ENCODE measurements at regions not wholly inside any gene's neighbourhood (a gene's known extent, or its start where the extent isn't known, plus 50 kb on each side); places are given as distances from the start of the nearest gene placed in this dataset.

DNA sequence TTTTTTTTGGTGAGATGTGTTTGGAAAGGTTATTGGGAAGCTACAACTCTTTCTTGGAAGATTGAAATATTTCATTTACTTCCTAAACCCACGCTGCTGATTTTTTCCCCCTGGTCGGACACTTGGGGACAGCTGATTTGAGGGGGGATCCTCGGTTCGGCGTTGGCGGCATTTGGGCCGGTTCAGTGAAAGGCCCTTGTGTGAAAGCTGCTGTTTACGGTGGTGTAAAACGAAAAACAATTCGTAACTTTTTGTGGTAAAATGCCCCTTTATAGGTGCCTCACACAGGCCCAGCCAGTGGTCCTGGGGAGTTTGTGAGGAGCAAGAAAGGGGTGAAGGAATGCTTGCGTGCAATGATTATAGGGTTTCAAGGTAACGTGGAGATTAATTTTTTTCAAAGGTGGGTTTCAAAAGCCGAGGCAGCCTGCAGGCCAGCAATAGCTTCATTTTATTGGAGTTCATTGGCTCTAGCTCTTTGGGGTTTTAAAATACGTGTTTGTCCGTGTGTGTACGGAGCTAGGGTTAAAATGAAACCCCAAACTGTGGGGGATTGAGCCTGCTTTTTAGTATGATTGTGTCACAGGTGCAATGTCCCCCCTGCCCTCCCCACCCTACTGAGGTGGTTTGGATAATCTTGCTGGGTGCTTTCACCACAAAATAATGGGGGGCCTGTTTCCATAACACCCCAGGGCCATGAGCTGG lies 77.2 kb upstream of the PPARA start:
- Histone ChIP-seq H3K9me3 (ENCODE audit: control insufficient read depth in 2 of 2, low read length in 2 of 2) (no peaks in the 10 kb centered on the region), H3K36me3 (ENCODE audit: control insufficient read depth in 2 of 2, insufficient read depth in 2 of 2, low read length in 2 of 2) (peaks cover 4 to 8% of the 10 kb centered on the region in 2 donors), H3K4me1 (ENCODE audit: control insufficient read depth in 2 of 2, insufficient read depth in 2 of 2, low read length in 2 of 2) (peaks cover 47 to 52% of the 10 kb centered on the region in 2 donors), H3K4me3 (ENCODE audit: low read length in 2 of 2) (peak overlapping the region; percentile 89 to 93), H3K27ac (ENCODE audit: low read depth in 2 of 2, low read length in 2 of 2) (peak overlapping the region; percentile 97 to 98), H3K9ac (ENCODE audit: low read depth in 1 of 2, low read length in 2 of 2) (peak overlapping the region; percentile 95 to 98), H3K27me3 (ENCODE audit: control insufficient read depth in 2 of 2, insufficient read depth in 2 of 2, low read length in 2 of 2) (no peaks in the 10 kb centered on the region)

DNA sequence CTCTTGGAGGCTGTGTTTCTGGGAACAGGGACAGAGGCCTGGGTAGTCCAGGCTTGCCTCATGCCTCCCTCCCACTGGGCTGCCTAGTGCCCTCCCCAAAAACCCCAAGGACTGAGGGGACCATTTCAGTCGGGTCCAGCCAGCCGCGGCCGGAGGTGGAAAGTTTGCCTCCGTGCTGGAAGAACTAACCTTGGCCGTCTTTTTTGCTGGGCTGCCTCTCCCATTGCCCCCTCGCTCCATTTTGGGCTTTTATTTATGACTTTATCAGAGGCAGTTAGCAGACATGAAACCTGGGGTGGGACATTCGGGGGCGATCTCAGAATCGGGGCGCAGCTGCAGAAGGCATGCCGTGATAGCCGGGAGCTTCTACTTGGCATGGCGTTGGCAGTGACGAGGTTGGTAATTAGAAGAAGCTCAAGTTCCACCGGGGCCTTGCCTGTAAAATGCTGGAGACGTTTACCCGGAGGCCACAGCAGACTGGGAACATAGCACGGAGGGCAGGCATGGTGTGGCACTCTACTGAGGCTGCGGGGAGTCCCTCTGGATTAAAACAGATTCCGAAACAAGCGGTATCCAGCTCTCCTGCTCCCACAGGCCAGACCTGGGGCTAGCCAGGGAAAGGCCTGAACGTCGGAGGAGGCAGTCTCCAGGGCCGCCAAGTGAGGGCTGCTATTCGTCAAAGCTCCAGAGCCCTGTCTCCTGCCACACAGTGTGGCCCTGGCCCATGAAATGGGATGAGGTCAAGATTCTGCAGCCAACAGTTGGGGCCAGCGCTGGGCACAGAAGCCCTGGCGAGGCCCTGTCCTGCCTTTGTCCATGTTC lies 76.4 kb upstream of the PPARA start:
- no peaks in the 10 kb centered on the region for H3K27me3 ChIP-seq (ENCODE audit: control insufficient read depth in 2 of 2, insufficient read depth in 2 of 2, low read length in 2 of 2)
- H3K9ac ChIP-seq (ENCODE audit: low read depth in 1 of 2, low read length in 2 of 2) = peak overlapping the region; percentile 95 to 98
- H3K27ac ChIP-seq (ENCODE audit: low read depth in 2 of 2, low read length in 2 of 2) = peak overlapping the region; percentile 97 to 98

GRCh38 chr22:46074771-46075551 lies 75.4 kb upstream of the PPARA start:
- Histone ChIP-seq H3K9ac (ENCODE audit: low read depth in 1 of 2, low read length in 2 of 2) (peak overlapping the region; percentile 95 to 98), H3K27me3 (ENCODE audit: control insufficient read depth in 2 of 2, insufficient read depth in 2 of 2, low read length in 2 of 2) (no peaks in the 10 kb centered on the region), H3K9me3 (ENCODE audit: control insufficient read depth in 2 of 2, low read length in 2 of 2) (no peaks in the 10 kb centered on the region), H3K4me3 (ENCODE audit: low read length in 2 of 2) (peak overlapping the region; percentile 89 to 93), H3K4me1 (ENCODE audit: control insufficient read depth in 2 of 2, insufficient read depth in 2 of 2, low read length in 2 of 2) (peaks cover 41 to 47% of the 10 kb centered on the region in 2 donors), H3K27ac (ENCODE audit: low read depth in 2 of 2, low read length in 2 of 2) (peak overlapping the region; percentile 97 to 98), H3K36me3 (ENCODE audit: control insufficient read depth in 2 of 2, insufficient read depth in 2 of 2, low read length in 2 of 2) (peaks cover 4 to 8% of the 10 kb centered on the region in 2 donors)

More for the DNA sequence above, 76.4 kb upstream of the PPARA start:
- Histone ChIP-seq H3K4me1 (ENCODE audit: control insufficient read depth in 2 of 2, insufficient read depth in 2 of 2, low read length in 2 of 2) (peaks cover 45 to 50% of the 10 kb centered on the region in 2 donors), H3K36me3 (ENCODE audit: control insufficient read depth in 2 of 2, insufficient read depth in 2 of 2, low read length in 2 of 2) (peaks cover 4 to 8% of the 10 kb centered on the region in 2 donors), H3K4me3 (ENCODE audit: low read length in 2 of 2) (peak overlapping the region; percentile 89 to 93), H3K9me3 (ENCODE audit: control insufficient read depth in 2 of 2, low read length in 2 of 2) (no peaks in the 10 kb centered on the region)

GRCh38 chr22:46075764-46076531 lies 74.4 kb upstream of the PPARA start:
- Histone ChIP-seq H3K4me3 (ENCODE audit: low read length in 2 of 2) (peak overlapping the region; percentile 52 to 89), H3K4me1 (ENCODE audit: control insufficient read depth in 2 of 2, insufficient read depth in 2 of 2, low read length in 2 of 2) (peaks cover 41 to 47% of the 10 kb centered on the region in 2 donors), H3K9ac (ENCODE audit: low read depth in 1 of 2, low read length in 2 of 2) (peak overlapping the region; percentile 47 to 98), H3K27ac (ENCODE audit: low read depth in 2 of 2, low read length in 2 of 2) (peak overlapping the region; percentile 79 to 97), H3K36me3 (ENCODE audit: control insufficient read depth in 2 of 2, insufficient read depth in 2 of 2, low read length in 2 of 2) (peaks cover 4 to 8% of the 10 kb centered on the region in 2 donors), H3K9me3 (ENCODE audit: control insufficient read depth in 2 of 2, low read length in 2 of 2) (no peaks in the 10 kb centered on the region), H3K27me3 (ENCODE audit: control insufficient read depth in 2 of 2, insufficient read depth in 2 of 2, low read length in 2 of 2) (no peaks in the 10 kb centered on the region)

GRCh38 chr22:46076651-46077339 lies 73.5 kb upstream of the PPARA start:
- no peaks in the 10 kb centered on the region for H3K9me3 ChIP-seq (ENCODE audit: control insufficient read depth in 2 of 2, low read length in 2 of 2)
- peaks cover 41 to 47% of the 10 kb centered on the region in 2 donors for H3K4me1 ChIP-seq (ENCODE audit: control insufficient read depth in 2 of 2, insufficient read depth in 2 of 2, low read length in 2 of 2)
- H3K36me3 ChIP-seq (ENCODE audit: control insufficient read depth in 2 of 2, insufficient read depth in 2 of 2, low read length in 2 of 2) = peaks cover 4 to 8% of the 10 kb centered on the region in 2 donors
- peak overlapping the region in 1 of 2 donors; percentile 60 for H3K4me3 ChIP-seq (ENCODE audit: low read length in 2 of 2)
- peak overlapping the region; percentile 79 to 97 for H3K27ac ChIP-seq (ENCODE audit: low read depth in 2 of 2, low read length in 2 of 2)
- H3K27me3 ChIP-seq (ENCODE audit: control insufficient read depth in 2 of 2, insufficient read depth in 2 of 2, low read length in 2 of 2) = no peaks in the 10 kb centered on the region
- H3K9ac ChIP-seq (ENCODE audit: low read depth in 1 of 2, low read length in 2 of 2) = peak overlapping the region; percentile 65 to 98

DNA sequence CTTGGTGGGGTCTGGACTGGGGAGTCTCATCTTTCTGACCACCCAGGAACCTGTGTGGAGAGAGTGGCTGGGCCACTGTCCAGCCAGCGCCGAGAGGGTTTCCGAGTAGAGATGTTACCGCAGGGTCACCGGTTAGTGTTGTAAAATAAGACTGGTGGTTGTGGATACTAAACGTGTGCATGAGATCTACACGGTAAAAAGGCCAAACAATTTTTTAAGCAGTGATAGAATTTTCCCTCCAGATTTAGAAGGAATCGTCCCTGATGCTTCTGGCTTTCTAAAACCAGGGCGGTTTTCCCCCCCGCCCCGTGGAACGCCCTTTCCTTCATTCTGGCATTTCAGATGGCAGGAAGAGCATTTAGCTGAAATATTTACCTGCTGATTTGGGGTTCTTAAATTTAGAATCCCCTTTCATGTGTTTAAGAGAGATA lies 72.6 kb upstream of the PPARA start:
- Histone ChIP-seq H3K4me1 (ENCODE audit: control insufficient read depth in 2 of 2, insufficient read depth in 2 of 2, low read length in 2 of 2) (peaks cover 42 to 51% of the 10 kb centered on the region in 2 donors), H3K27ac (ENCODE audit: low read depth in 2 of 2, low read length in 2 of 2) (peak overlapping the region; percentile 79 to 97), H3K27me3 (ENCODE audit: control insufficient read depth in 2 of 2, insufficient read depth in 2 of 2, low read length in 2 of 2) (no peaks in the 10 kb centered on the region), H3K9me3 (ENCODE audit: control insufficient read depth in 2 of 2, low read length in 2 of 2) (no peaks in the 10 kb centered on the region), H3K36me3 (ENCODE audit: control insufficient read depth in 2 of 2, insufficient read depth in 2 of 2, low read length in 2 of 2) (peaks cover 4 to 8% of the 10 kb centered on the region in 2 donors), H3K4me3 (ENCODE audit: low read length in 2 of 2) (peak overlapping the region in 1 of 2 donors; percentile 60), H3K9ac (ENCODE audit: low read depth in 1 of 2, low read length in 2 of 2) (peak overlapping the region; percentile 65 to 98)

GRCh38 chr22:46078241-46079092 lies 71.9 kb upstream of the PPARA start:
- Histone ChIP-seq H3K27ac (ENCODE audit: low read depth in 2 of 2, low read length in 2 of 2) (peak overlapping the region; percentile 79 to 86), H3K27me3 (ENCODE audit: control insufficient read depth in 2 of 2, insufficient read depth in 2 of 2, low read length in 2 of 2) (no peaks in the 10 kb centered on the region), H3K4me3 (ENCODE audit: low read length in 2 of 2) (peak overlapping the region; percentile 46 to 60), H3K9me3 (ENCODE audit: control insufficient read depth in 2 of 2, low read length in 2 of 2) (no peaks in the 10 kb centered on the region), H3K36me3 (ENCODE audit: control insufficient read depth in 2 of 2, insufficient read depth in 2 of 2, low read length in 2 of 2) (peaks cover 4 to 8% of the 10 kb centered on the region in 2 donors), H3K9ac (ENCODE audit: low read depth in 1 of 2, low read length in 2 of 2) (peak overlapping the region; percentile 56 to 68), H3K4me1 (ENCODE audit: control insufficient read depth in 2 of 2, insufficient read depth in 2 of 2, low read length in 2 of 2) (peaks cover 49 to 57% of the 10 kb centered on the region in 2 donors)

DNA sequence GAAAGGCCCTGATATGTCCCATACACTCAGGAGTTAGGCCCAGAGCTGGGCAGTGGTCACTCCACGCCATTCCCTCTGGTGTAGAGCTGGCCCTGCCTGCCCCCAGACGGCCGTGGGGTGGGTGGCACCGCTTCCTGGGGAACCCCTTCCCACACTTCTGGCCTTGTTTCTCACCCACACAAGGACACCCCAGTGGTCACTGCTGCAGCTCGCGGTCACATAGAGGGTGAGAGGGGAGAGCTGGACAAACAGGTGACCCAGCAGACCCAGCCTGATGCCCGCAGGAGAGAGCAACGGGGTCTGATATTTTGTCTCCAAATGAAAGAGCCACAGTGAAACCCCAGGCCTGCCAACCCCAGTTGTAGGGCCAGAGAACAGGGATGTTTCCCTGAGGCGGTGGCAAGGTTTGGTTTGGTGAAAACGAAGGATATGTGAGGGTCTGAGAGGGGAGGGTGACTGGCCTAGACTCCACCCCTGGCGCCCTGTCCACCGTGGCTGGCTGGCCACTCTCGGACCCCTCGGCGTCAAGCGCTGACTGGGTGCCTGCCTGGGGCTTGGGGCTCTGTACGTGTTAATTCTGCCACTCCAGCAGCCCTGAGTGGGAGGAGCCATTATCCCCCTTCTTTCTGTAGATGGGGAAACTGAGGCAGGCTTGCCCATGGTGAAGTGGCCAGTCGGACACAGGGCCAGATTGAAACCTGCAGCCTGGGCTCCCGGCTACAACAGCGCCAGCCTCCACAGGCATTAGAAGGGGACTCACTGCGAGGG lies 71.0 kb upstream of the PPARA start:
- Histone ChIP-seq H3K9ac (ENCODE audit: low read depth in 1 of 2, low read length in 2 of 2) (peak overlapping the region; percentile 32 to 68), H3K27ac (ENCODE audit: low read depth in 2 of 2, low read length in 2 of 2) (peak overlapping the region; percentile 79 to 86), H3K9me3 (ENCODE audit: control insufficient read depth in 2 of 2, low read length in 2 of 2) (no peaks in the 10 kb centered on the region), H3K36me3 (ENCODE audit: control insufficient read depth in 2 of 2, insufficient read depth in 2 of 2, low read length in 2 of 2) (peaks cover 4 to 8% of the 10 kb centered on the region in 2 donors), H3K27me3 (ENCODE audit: control insufficient read depth in 2 of 2, insufficient read depth in 2 of 2, low read length in 2 of 2) (no peaks in the 10 kb centered on the region), H3K4me3 (ENCODE audit: low read length in 2 of 2) (peak overlapping the region; percentile 31 to 46), H3K4me1 (ENCODE audit: control insufficient read depth in 2 of 2, insufficient read depth in 2 of 2, low read length in 2 of 2) (peaks cover 52 to 57% of the 10 kb centered on the region in 2 donors)

Measured in mucosa of rectum (tissue), 2 donors.